ENCODE measurements at regions not wholly inside any gene's neighbourhood (a gene's known extent, or its start where the extent isn't known, plus 50 kb on each side); places are given as distances from the start of the nearest gene placed in this dataset.

DNA sequence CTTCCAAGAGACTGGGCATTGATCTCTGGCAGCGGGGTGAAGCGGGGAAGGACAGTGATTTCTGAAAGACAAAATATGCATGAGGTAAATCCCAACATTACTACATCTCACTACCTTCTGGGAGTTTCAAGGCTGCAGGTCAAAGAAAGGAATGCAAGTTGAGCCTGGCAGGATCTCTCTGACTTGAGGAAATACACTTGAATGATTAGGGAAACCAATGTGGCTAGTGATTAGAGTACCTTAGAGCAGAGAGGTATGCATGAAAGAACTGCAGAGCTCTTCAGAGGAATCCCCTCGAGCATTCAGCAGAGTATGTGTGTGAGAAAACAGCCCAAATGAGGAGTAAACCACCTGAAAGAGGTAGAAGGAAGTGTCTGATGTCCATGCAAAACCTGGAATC, 2874.1 kb upstream of the PCDH20 start:
- no peak for DNase-seq (ENCODE audit: low read depth in 4 of 4, low spot score in 1 of 4)

GRCh38 chr13:64283926-64284325, 2868.3 kb upstream of the PCDH20 start:
- DNase-seq (ENCODE audit: low read depth in 4 of 4, low spot score in 1 of 4) = no peak

- DNase-seq (ENCODE audit: low read depth in 4 of 4, low spot score in 1 of 4) = no peak
Observed at GRCh38 chr13:64278493-64278892, 2862.8 kb upstream of the PCDH20 start.

- DNase-seq (ENCODE audit: low read depth in 4 of 4, low spot score in 1 of 4) = no peak
Observed at GRCh38 chr13:64277097-64277496, 2861.4 kb upstream of the PCDH20 start.

GRCh38 chr13:64276232-64276631, 2860.6 kb upstream of the PCDH20 start:
- DNase-seq (ENCODE audit: low read depth in 4 of 4, low spot score in 1 of 4) = no peak

DNA sequence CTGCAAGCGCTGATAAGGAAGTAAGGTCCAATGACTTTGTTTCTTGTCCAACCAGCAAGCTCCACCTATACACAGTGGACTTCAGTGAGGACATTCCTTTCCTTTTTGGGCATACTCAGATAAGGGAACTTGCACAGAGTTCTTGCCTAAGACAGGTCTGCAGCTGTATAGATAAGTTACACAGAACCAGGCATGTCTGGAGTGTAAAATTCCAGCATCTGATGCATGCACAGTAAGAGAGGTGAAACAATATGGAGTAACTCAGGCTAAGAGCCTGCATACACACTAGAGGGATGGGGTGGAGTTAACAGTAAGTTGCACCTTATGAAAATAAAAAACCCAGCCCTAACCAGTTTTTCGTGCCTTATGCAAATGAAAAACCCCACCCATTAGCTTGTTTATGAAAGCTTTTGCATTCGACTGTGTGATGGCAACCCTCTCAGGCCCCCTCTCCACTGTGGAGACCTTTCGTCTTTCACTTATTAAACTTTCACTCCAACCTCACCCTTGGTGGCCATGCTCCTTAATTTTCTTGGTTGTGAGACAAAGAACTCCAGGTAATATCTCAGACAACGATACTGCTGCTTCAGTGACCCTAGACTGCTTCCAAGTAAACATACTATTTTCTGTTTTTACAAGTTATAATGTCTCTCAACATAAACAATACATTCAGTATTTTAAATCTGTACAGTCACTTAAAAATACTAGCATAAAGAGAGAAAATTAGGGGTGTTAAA, 2859.0 kb upstream of the PCDH20 start:
- no peak for DNase-seq (ENCODE audit: low read depth in 4 of 4, low spot score in 1 of 4)

- no peak for DNase-seq (ENCODE audit: low read depth in 4 of 4, low spot score in 1 of 4)
Observed at GRCh38 chr13:64273780-64274179, 2858.1 kb upstream of the PCDH20 start.

DNA sequence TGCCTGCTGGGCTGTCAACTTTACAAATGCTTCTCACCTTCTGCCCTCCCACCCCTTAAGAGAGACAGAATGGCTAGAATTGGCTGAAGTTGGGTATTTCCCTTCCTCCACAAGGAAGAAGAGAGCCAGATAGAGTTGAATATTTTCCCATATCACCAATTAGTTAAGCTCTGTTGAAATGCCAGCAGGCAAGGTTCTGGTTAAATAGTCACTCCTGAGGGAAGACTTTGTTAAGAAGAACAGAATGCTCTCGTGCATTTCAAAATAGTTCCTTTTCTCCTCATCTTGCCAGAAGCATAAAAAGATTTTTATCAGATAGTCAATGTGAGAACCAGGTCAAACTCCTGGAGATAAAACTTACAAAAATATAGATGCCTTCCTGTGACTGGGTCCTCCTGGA, 2857.0 kb upstream of the PCDH20 start:
- DNase-seq (ENCODE audit: low read depth in 4 of 4, low spot score in 1 of 4) = no peak

GRCh38 chr13:64266024-64266423, 2850.4 kb upstream of the PCDH20 start:
- DNase-seq (ENCODE audit: low read depth in 4 of 4, low spot score in 1 of 4) = no peak

- no peak for DNase-seq (ENCODE audit: low read depth in 4 of 4, low spot score in 1 of 4)
Observed at GRCh38 chr13:64263285-64263684, 2847.6 kb upstream of the PCDH20 start.

- no peak for DNase-seq (ENCODE audit: low read depth in 4 of 4, low spot score in 1 of 4)
Observed at GRCh38 chr13:64256751-64257150, 2841.1 kb upstream of the PCDH20 start.

DNA sequence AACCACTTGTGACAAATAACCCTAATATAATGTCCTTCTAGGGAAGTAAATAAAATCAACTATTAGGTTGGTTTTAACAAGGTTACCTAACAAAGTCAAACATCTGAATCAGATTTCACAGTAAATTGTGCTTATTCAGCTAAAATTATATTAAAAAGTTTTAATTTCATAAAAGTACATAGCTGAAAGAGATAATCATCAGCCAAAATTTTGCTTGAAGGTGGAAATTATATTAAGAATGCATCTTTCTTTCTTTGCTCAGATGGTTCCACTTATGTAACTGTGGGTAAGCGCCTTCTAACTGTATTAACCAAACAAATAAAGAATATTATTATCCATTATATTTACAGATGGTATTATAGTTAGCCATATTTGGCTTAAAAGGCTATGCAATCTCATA, 2840.3 kb upstream of the PCDH20 start:
- no peak for DNase-seq (ENCODE audit: low read depth in 4 of 4, low spot score in 1 of 4)

GRCh38 chr13:64248371-64249065, 2832.9 kb upstream of the PCDH20 start:
- DNase-seq (ENCODE audit: low read depth in 4 of 4, low spot score in 1 of 4) = no peak

DNA sequence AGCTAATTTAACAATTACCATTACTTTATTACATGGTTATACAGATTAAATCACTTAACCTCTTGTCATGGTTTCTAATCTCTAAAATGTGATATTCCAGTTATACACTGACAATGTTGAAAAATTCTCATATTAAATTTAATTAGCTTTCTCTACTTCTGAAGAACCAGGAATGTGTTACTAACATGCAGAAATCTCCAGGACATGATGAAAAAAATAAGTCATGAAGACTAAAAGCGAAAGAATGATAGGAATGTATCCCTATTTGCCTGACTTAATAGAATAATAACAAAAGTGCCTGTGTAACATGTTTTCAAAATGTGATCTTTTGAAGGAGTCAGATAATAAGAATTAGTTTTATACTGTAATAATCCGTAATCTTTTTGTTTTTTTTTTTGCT, 2823.7 kb upstream of the PCDH20 start:
- no peak for DNase-seq (ENCODE audit: low read depth in 4 of 4, low spot score in 1 of 4)

DNA sequence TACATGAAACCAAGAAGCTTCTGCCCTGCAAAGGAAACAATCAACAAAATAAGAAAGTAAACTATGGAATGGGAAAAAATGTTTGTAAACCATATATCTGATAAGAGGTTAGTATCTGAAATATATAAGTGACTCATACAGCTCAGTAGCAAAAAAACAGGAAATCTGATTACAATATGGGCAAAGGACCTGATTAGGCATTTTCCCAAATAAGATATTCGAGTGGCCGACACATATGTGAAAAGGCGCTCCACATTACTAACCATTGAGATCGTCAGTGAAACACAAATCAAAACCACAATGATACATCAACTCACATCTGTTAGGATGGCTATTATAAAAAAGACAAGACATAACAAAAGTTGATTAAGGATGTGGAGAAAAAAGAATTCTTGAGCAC, 2818.6 kb upstream of the PCDH20 start:
- no peak for DNase-seq (ENCODE audit: low read depth in 4 of 4, low spot score in 1 of 4)

- DNase-seq (ENCODE audit: low read depth in 4 of 4, low spot score in 1 of 4) = no peak
Observed at GRCh38 chr13:64223016-64223415, 2807.4 kb upstream of the PCDH20 start.

GRCh38 chr13:64206430-64207225, 2791.0 kb upstream of the PCDH20 start:
- DNase-seq (ENCODE audit: low read depth in 4 of 4, low spot score in 1 of 4) = no peak

- DNase-seq (ENCODE audit: low read depth in 4 of 4, low spot score in 1 of 4) = no peak
Observed at GRCh38 chr13:64202517-64202916, 2786.9 kb upstream of the PCDH20 start.

DNA sequence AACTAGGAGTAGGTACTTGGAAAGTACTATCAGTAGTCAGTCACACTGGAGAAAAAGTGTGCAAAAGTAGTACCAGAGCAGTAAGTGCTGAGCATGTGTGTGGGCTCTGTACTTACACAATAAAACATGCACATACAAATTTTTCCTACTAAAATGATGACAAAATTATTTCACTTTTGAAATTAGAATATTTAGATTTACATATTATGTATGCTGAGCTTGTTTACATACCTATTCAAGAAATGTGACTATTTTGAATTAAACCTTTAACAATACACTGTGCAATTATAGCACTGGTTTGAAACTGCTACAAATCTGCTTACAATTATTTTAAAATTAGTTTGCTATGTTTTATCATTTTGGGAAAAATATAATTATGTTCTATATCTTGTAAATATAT, 2781.6 kb upstream of the PCDH20 start:
- DNase-seq (ENCODE audit: low read depth in 4 of 4, low spot score in 1 of 4) = no peak

GRCh38 chr13:64186503-64187250, 2771.0 kb upstream of the PCDH20 start:
- DNase-seq (ENCODE audit: low read depth in 4 of 4, low spot score in 1 of 4) = no peak

DNA sequence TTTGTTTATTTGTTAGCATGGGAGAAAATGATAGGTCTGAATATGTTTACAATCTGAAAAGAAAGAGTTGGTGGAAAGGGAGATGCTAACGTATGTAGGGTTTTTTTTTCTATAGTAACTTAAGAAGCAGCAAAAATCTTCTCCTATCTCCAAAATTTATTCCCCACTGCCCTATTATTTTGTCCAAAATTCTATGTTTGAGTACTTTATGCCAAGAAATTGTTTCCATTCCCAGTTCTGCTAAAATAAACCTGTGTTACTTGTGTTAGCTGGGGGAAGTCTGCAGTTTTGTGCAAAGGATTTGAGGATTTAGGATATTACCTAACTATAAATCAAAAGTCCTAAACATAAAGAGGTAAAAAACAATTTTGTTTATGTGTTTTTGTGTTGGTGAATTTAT, 2770.4 kb upstream of the PCDH20 start:
- no peak for DNase-seq (ENCODE audit: low read depth in 4 of 4, low spot score in 1 of 4)
